A549 (cell line): ENCODE measurements at regions not wholly inside any gene's neighbourhood (a gene's known extent, or its start where the extent isn't known, plus 50 kb on each side); places are given as distances from the start of the nearest gene placed in this dataset.

Experiments
- ATAC-seq, 2 experiments: fragments of 200-7000 bp in 1 of 2; fragments of >200 bp in 1 of 2; cut with Nextera tagmentation in 1 of 2; cut with Tn5 transposase in 1 of 2; 3 replicates each; pipeline versions ENCODE4 v1.8.0 to v1.9.1; 2018 to 2020; ENCODE audit warnings: mild to moderate bottlenecking in 1 of 2, moderate library complexity in 1 of 2
- CTCF ChIA-PET: fragments of 300-600 bp; sonication (Branson Sonifier 250); formaldehyde crosslinking; extraction: SDS; loops from one replicate; lab custom pipeline; 2021; ENCODE audit warnings: antibody characterized with exemption, inconsistent platforms; lab: Yijun Ruan, JAX
- POLR2A ChIA-PET: fragments of 350-600 bp; formaldehyde crosslinking; extraction: SDS; loops from one replicate; lab custom pipeline; 2021; ENCODE audit warnings: antibody characterized with exemption, inconsistent platforms; lab: Yijun Ruan, JAX
- DNase-seq, 2 experiments: peaks; one replicate each; pipeline versions ENCODE4 v3.0.0 to v3.0.0-alpha.2; 2011 to 2016; ENCODE audit warnings: low read depth in 1 of 2, low spot score in 1 of 2
- FAIRE-seq: peaks from 2 replicates; lab custom pipeline; 2011; peaks lifted over from hg19 to GRCh38; lab: Jason Lieb, UNC
- H3K27ac ChIP-seq, 2 experiments: fragments of >200 bp; sonication (Bioruptor Twin); formaldehyde crosslinking; 3 replicates each; pipeline ENCODE4 v1.5.1; 2016 to 2017
- H3K4me1 ChIP-seq: fragments of >200 bp; sonication (Bioruptor Twin); formaldehyde crosslinking; 3 replicates; pipeline ENCODE4 v1.6.1; 2016
- H3K4me2 ChIP-seq: fragments of >200 bp; sonication (Bioruptor Twin); formaldehyde crosslinking; 3 replicates; pipeline ENCODE4 v1.6.1; 2016
- H3K4me3 ChIP-seq: fragments of >200 bp; sonication (Bioruptor Twin); formaldehyde crosslinking; 3 replicates; pipeline ENCODE4 v1.5.1; 2016
- H3K9me3 ChIP-seq: fragments of >200 bp; sonication (Bioruptor Twin); formaldehyde crosslinking; 3 replicates; pipeline ENCODE4 v1.6.1; 2016
- ATOH8 ChIP-seq: fragments of 250-450 bp; sonication (Bioruptor Pico); IDR thresholded peaks from 2 replicates; pipeline ENCODE4 v1.5.0; 2020; ENCODE audit warnings: low read depth, mild to moderate bottlenecking, moderate library complexity
- BCL3 ChIP-seq: fragments of >200 bp; sonication (Bioruptor Twin); formaldehyde crosslinking; IDR thresholded peaks from 3 replicates; pipeline ENCODE4 v1.6.1; 2016
- BHLHE40 ChIP-seq: IDR thresholded peaks from 2 replicates; pipeline ENCODE4 v1.6.1; 2012; ENCODE audit warnings: low read depth, low read length, inconsistent platforms
- CBX2 ChIP-seq: fragments of 200-600 bp; sonication (generic); IDR thresholded peaks from 2 replicates; pipeline ENCODE4 v1.6.1; 2016; ENCODE audit warnings: low read depth, mild to moderate bottlenecking, borderline replicate concordance
- CBX8 ChIP-seq: fragments of 200-600 bp; sonication (generic); IDR thresholded peaks from 2 replicates; pipeline ENCODE4 v1.6.1; 2016
- CHD2 ChIP-seq: fragments of 150-350 bp; IDR thresholded peaks from 2 replicates; pipeline ENCODE4 v1.6.1; 2014; ENCODE audit warnings: low read length; ENCODE audit not compliant: partially characterized antibody
- E2F6 ChIP-seq: IDR thresholded peaks from 2 replicates; pipeline ENCODE4 v1.6.1; 2012; ENCODE audit warnings: low read depth, borderline replicate concordance
- EHF ChIP-seq: fragments of 250-450 bp; sonication (Bioruptor Pico); IDR thresholded peaks from 2 replicates; pipeline ENCODE4 v1.5.0; 2020; ENCODE audit warnings: mild to moderate bottlenecking
- ELK1 ChIP-seq: fragments of 150-350 bp; IDR thresholded peaks from 2 replicates; pipeline ENCODE4 v1.6.1; 2014; ENCODE audit warnings: low read depth, mild to moderate bottlenecking, low read length
- FOSB ChIP-seq: fragments of 250-450 bp; sonication (Bioruptor Pico); IDR thresholded peaks from 2 replicates; pipeline ENCODE4 v1.5.0; 2020; ENCODE audit warnings: mild to moderate bottlenecking, moderate library complexity
- FOSL2 ChIP-seq, 2 experiments: fragments of 450-650 bp in 1 of 2; fragments of >200 bp in 1 of 2; sonication (Bioruptor Twin) in 1 of 2; formaldehyde crosslinking; IDR thresholded peaks; 2 replicates each; pipeline versions ENCODE4 v1.5.0 to v1.6.1; 2016 to 2020; ENCODE audit warnings: mild to moderate bottlenecking in 1 of 2, moderate library complexity in 1 of 2
- HOXB5 ChIP-seq: fragments of 250-450 bp; sonication (Bioruptor Pico); IDR thresholded peaks from 2 replicates; pipeline ENCODE4 v1.5.0; 2020; ENCODE audit warnings: mild to moderate bottlenecking, moderate library complexity
- KDM1A ChIP-seq: fragments of 200-600 bp; sonication (generic); IDR thresholded peaks from 2 replicates; pipeline ENCODE4 v1.6.1; 2016; ENCODE audit warnings: low read depth, mild to moderate bottlenecking
- KDM5A ChIP-seq: fragments of 200-600 bp; sonication (generic); IDR thresholded peaks from 2 replicates; pipeline ENCODE4 v1.6.1; 2016; ENCODE audit warnings: antibody characterized with exemption, mild to moderate bottlenecking
- MAFK ChIP-seq: fragments of 450-650 bp; IDR thresholded peaks from 2 replicates; pipeline ENCODE4 v1.6.1; 2014; ENCODE audit not compliant: partially characterized antibody
- NFE2L2 ChIP-seq: fragments of 150-350 bp; conservative IDR thresholded peaks from 2 replicates; pipeline ENCODE4 v1.6.1; 2014; ENCODE audit warnings: low read length
- NPAS2 ChIP-seq: fragments of 250-450 bp; sonication (Bioruptor Pico); IDR thresholded peaks from 2 replicates; pipeline ENCODE4 v1.8.0; 2022; ENCODE audit warnings: mild to moderate bottlenecking, moderate library complexity, borderline replicate concordance
- RARB ChIP-seq: fragments of 250-450 bp; sonication (Bioruptor Pico); IDR thresholded peaks from 2 replicates; pipeline ENCODE4 v1.8.0; 2021; ENCODE audit warnings: mild to moderate bottlenecking, moderate library complexity
- RCOR1 ChIP-seq: fragments of 150-350 bp; IDR thresholded peaks from 2 replicates; pipeline ENCODE4 v1.6.1; 2014; ENCODE audit warnings: antibody characterized with exemption, low read length, low read depth
- REST ChIP-seq: fragments of 200-600 bp; sonication (generic); IDR thresholded peaks from 2 replicates; pipeline ENCODE4 v1.6.1; 2016; ENCODE audit warnings: antibody characterized with exemption, mild to moderate bottlenecking, moderate library complexity
- RFX5 ChIP-seq: fragments of 450-650 bp; IDR thresholded peaks from 2 replicates; pipeline ENCODE4 v1.7.1; 2014; ENCODE audit warnings: antibody characterized with exemption, mild to moderate bottlenecking, moderate library complexity
- RNF2 ChIP-seq: fragments of 200-600 bp; sonication (generic); IDR thresholded peaks from 2 replicates; pipeline ENCODE4 v1.6.1; 2016; ENCODE audit warnings: low read depth, mild to moderate bottlenecking, antibody characterized with exemption, moderate library complexity, borderline replicate concordance
- SMC3 ChIP-seq: fragments of >200 bp; sonication (Bioruptor Twin); formaldehyde crosslinking; IDR thresholded peaks from 3 replicates; pipeline ENCODE4 v1.6.1; 2018; ENCODE audit warnings: inconsistent platforms
- ZFP36 ChIP-seq: fragments of 450-650 bp; IDR thresholded peaks from 2 replicates; pipeline ENCODE4 v1.6.1; 2014; ENCODE audit warnings: borderline replicate concordance; ENCODE audit not compliant: partially characterized antibody
- TF ChIP-seq, protein P1 (sequence below): fragments of 250-450 bp; sonication (Bioruptor Pico); IDR thresholded peaks from 2 replicates; pipeline ENCODE4 v1.5.0; 2021; ENCODE audit warnings: mild to moderate bottlenecking, moderate library complexity, borderline replicate concordance
- TF ChIP-seq, protein P2 (sequence below): fragments of >200 bp; sonication (Bioruptor Twin); formaldehyde crosslinking; IDR thresholded peaks from 2 replicates; pipeline ENCODE4 v1.6.1; 2016
- TF ChIP-seq, protein P3 (sequence below): IDR thresholded peaks from 2 replicates; pipeline ENCODE4 v1.6.1; 2012

GRCh38 chr6:77356821-77357220 is 106.5 kb downstream of the HTR1B start:
- H3K27ac ChIP-seq = no peak overlapping the region
- no peak overlapping the region for H3K4me3 ChIP-seq
- FAIRE-seq = no peak
- TF ChIP-seq ZFP36 (no peak), RCOR1 (no peak), NFE2L2 (no peak), ATOH8 (CRISPR knock-in tag) (no peak), RNF2 (no peak), ELK1 (no peak), E2F6 (no peak), KDM1A (no peak), CHD2 (no peak), FOSB (CRISPR knock-in tag) (no peak), BHLHE40 (no peak), MAFK (no peak), CBX2 (no peak), NPAS2 (CRISPR knock-in tag) (no peak)
- TF ChIP-seq, protein P1, sequence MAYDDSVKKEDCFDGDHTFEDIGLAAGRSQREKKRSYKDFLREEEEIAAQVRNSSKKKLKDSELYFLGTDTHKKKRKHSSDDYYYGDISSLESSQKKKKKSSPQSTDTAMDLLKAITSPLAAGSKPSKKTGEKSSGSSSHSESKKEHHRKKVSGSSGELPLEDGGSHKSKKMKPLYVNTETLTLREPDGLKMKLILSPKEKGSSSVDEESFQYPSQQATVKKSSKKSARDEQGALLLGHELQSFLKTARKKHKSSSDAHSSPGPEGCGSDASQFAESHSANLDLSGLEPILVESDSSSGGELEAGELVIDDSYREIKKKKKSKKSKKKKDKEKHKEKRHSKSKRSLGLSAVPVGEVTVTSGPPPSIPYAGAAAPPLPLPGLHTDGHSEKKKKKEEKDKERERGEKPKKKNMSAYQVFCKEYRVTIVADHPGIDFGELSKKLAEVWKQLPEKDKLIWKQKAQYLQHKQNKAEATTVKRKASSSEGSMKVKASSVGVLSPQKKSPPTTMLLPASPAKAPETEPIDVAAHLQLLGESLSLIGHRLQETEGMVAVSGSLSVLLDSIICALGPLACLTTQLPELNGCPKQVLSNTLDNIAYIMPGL = no peak
- TF ChIP-seq, protein P2, sequence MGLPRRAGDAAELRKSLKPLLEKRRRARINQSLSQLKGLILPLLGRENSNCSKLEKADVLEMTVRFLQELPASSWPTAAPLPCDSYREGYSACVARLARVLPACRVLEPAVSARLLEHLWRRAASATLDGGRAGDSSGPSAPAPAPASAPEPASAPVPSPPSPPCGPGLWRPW = no peak
- TF ChIP-seq, all 56 proteins: peak for 0
- Histone ChIP-seq H3K4me1 (no peaks in the 10 kb centered on the region), H3K9me3 (no peaks in the 10 kb centered on the region), H3K4me2 (no peak overlapping the region)
- no peak for ATAC-seq
- DNase-seq = no peak
- ChIA-PET POLR2A (no interaction called here), CTCF (no interaction called here)

DNA sequence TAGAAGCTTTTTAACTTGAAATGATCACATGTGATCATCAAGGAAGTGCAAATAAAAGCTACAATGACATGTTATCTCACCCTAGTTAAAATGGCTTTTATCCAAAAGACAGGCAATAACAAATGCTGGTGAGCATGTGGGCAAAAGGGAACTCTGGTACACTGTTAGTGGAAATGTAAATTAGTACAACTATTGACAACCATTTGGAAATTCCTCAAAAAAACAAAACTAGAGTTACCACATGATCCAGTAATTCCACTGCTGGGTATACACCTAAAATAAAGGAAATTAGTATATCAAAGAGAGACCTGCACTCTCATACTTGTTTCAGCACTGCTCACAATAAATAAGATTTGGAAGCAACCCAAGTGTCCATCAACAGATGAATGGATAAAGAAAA is 108.7 kb downstream of the HTR1B start:
- FAIRE-seq = no peak
- POLR2A ChIA-PET = no interaction called here
- TF ChIP-seq KDM5A (no peak), ZFP36 (no peak), BCL3 (no peak), FOSL2 (IDR thresholded peaks at IDR 0.05) (no peak), FOSL2 (CRISPR knock-in tag; IDR thresholded peaks at IDR 0.05) (no peak), KDM1A (no peak), BHLHE40 (no peak), SMC3 (no peak), EHF (CRISPR knock-in tag) (no peak), RFX5 (no peak), RARB (CRISPR knock-in tag) (no peak), HOXB5 (no peak), RCOR1 (no peak), CBX8 (no peak), NFE2L2 (no peak), REST (no peak)
- TF ChIP-seq, protein P1 = no peak
- TF ChIP-seq, protein P3, sequence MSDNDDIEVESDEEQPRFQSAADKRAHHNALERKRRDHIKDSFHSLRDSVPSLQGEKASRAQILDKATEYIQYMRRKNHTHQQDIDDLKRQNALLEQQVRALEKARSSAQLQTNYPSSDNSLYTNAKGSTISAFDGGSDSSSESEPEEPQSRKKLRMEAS = no peak

More for the DNA sequence above, 108.7 kb downstream of the HTR1B start:
- no peak overlapping the region for H3K4me3 ChIP-seq
- ATAC-seq = no peak
- H3K4me2 ChIP-seq = no peak overlapping the region
- CTCF ChIA-PET = no interaction called here
- no peaks in the 10 kb centered on the region for H3K4me1 ChIP-seq
- no peak overlapping the region for H3K27ac ChIP-seq
- no peak for DNase-seq
- no peaks in the 10 kb centered on the region for H3K9me3 ChIP-seq
